NCI-H226 (cell line): ENCODE measurements at regions not wholly inside any gene's neighbourhood (a gene's known extent, or its start where the extent isn't known, plus 50 kb on each side); places are given as distances from the start of the nearest gene placed in this dataset.
"Not testable (repeated sequence)": the region's sequence is repeated elsewhere in the genome, so short reads cannot be mapped to it uniquely, and the experiment has no call there.

Experiments
- DNase-seq: peaks from one replicate; pipeline ENCODE4 v3.0.0-alpha.2; 2015

- DNase-seq = no peak
These were observed 50.9 kb upstream of the PTPDC1 start for GRCh38 chr9:94033383-94033782.

- DNase-seq = no peak
These were observed 52.3 kb upstream of the PTPDC1 start for GRCh38 chr9:94031946-94032345.

GRCh38 chr9:94031380-94031779 is 52.9 kb upstream of the PTPDC1 start:
- DNase-seq = no peak

GRCh38 chr9:94030318-94031179 is 53.7 kb upstream of the PTPDC1 start:
- DNase-seq = peak; percentile 82

- no peak for DNase-seq
These were observed 54.3 kb upstream of the PTPDC1 start for GRCh38 chr9:94029932-94030317.

GRCh38 chr9:94026816-94027215 is 57.4 kb upstream of the PTPDC1 start:
- DNase-seq = no peak

GRCh38 chr9:94022476-94022875 is 61.8 kb upstream of the PTPDC1 start:
- not testable (repeated sequence) for DNase-seq

GRCh38 chr9:94020836-94021235 is 63.4 kb upstream of the PTPDC1 start:
- not testable (repeated sequence) for DNase-seq

GRCh38 chr9:94018628-94019027 is 63.5 kb upstream of the BARX1 start:
- DNase-seq = no peak

GRCh38 chr9:94017939-94018531 is 62.9 kb upstream of the BARX1 start:
- DNase-seq = no peak

- no peak for DNase-seq
These were observed 61.6 kb upstream of the BARX1 start for GRCh38 chr9:94016744-94017143.

GRCh38 chr9:94014920-94015319 is 59.8 kb upstream of the BARX1 start:
- no peak for DNase-seq

- DNase-seq = peak; percentile 12
These were observed 59.0 kb upstream of the BARX1 start for GRCh38 chr9:94014066-94014654.

GRCh38 chr9:94010980-94011533 is 55.9 kb upstream of the BARX1 start:
- DNase-seq = peak; percentile 61

GRCh38 chr9:94005272-94005901 is 50.2 kb upstream of the BARX1 start:
- peak; percentile 71 for DNase-seq
